ENCODE measurements at regions not wholly inside any gene's neighbourhood (a gene's known extent, or its start where the extent isn't known, plus 50 kb on each side); places are given as distances from the start of the nearest gene placed in this dataset.

- TF ChIP-seq EP300 (IDR thresholded peaks at IDR 0.05) (no peak), POLR2AphosphoS5 (IDR thresholded peaks at IDR 0.05) (no peak), POLR2A (IDR thresholded peaks at IDR 0.05) (no peak), CTCF (IDR thresholded peaks at IDR 0.05) (no peak)
- no peak for ATAC-seq
- Histone ChIP-seq H3K9me3 (no peaks in the 10 kb centered on the region), H3K4me1 (no peaks in the 10 kb centered on the region), H3K4me3 (no peak overlapping the region), H3K27ac (no peak overlapping the region), H3K27me3 (no peaks in the 10 kb centered on the region), H3K36me3 (no peaks in the 10 kb centered on the region)
- WGBS, 2 donors (ENCODE audit: low coverage in 1 of 2): 77 to 79% methylated on average over 6 of the region's 6 CpGs
These were observed 90.9 kb upstream of the LGSN start for GRCh38 chr6:63410435-63411426.

GRCh38 chr6:63415286-63415685 lies 95.5 kb upstream of the LGSN start:
- Histone ChIP-seq H3K9me3 (no peaks in the 10 kb centered on the region), H3K27ac (no peak overlapping the region), H3K27me3 (no peaks in the 10 kb centered on the region), H3K36me3 (no peaks in the 10 kb centered on the region), H3K4me3 (no peak overlapping the region), H3K4me1 (no peaks in the 10 kb centered on the region)
- no peak for TF ChIP-seq POLR2A (IDR thresholded peaks at IDR 0.05)
- TF ChIP-seq CTCF (IDR thresholded peaks at IDR 0.05): no peak
- TF ChIP-seq EP300 (IDR thresholded peaks at IDR 0.05): no peak
- TF ChIP-seq POLR2AphosphoS5 (IDR thresholded peaks at IDR 0.05): no peak
- no peak for ATAC-seq
- 80 to 90% methylated on average over 4 of the region's 4 CpGs for WGBS, 2 donors (ENCODE audit: low coverage in 1 of 2)

GRCh38 chr6:63418741-63419140 lies 99.0 kb upstream of the LGSN start:
- TF ChIP-seq CTCF (IDR thresholded peaks at IDR 0.05): no peak
- TF ChIP-seq POLR2AphosphoS5 (IDR thresholded peaks at IDR 0.05): no peak
- no peak for TF ChIP-seq POLR2A (IDR thresholded peaks at IDR 0.05)
- TF ChIP-seq EP300 (IDR thresholded peaks at IDR 0.05): no peak
- H3K4me3 ChIP-seq: no peak overlapping the region
- H3K9me3 ChIP-seq: peaks cover 0 to 17% (median 0%) of the 10 kb centered on the region in 3 donors
- H3K36me3 ChIP-seq: no peaks in the 10 kb centered on the region
- ATAC-seq: peak; percentile 31
- WGBS, 2 donors (ENCODE audit: low coverage in 1 of 2): no CpG with 5 or more reads among the region's 1 CpG
- H3K27ac ChIP-seq: no peak overlapping the region
- no peaks in the 10 kb centered on the region for H3K4me1 ChIP-seq
- H3K27me3 ChIP-seq: no peaks in the 10 kb centered on the region

GRCh38 chr6:63424636-63425035 lies 104.9 kb upstream of the LGSN start:
- Histone ChIP-seq H3K27me3 (no peaks in the 10 kb centered on the region), H3K4me1 (no peaks in the 10 kb centered on the region), H3K36me3 (no peaks in the 10 kb centered on the region), H3K27ac (no peak overlapping the region), H3K4me3 (no peak overlapping the region), H3K9me3 (peaks cover 0 to 17% (median 0%) of the 10 kb centered on the region in 3 donors)
- WGBS, 2 donors (ENCODE audit: low coverage in 1 of 2): 60 to 75% methylated on average over 1 of the region's 1 CpG
- TF ChIP-seq EP300 (IDR thresholded peaks at IDR 0.05) (no peak), POLR2A (IDR thresholded peaks at IDR 0.05) (no peak), POLR2AphosphoS5 (IDR thresholded peaks at IDR 0.05) (no peak), CTCF (IDR thresholded peaks at IDR 0.05) (no peak)
- ATAC-seq: no peak

- TF ChIP-seq POLR2A (IDR thresholded peaks at IDR 0.05) (no peak), CTCF (IDR thresholded peaks at IDR 0.05) (no peak), EP300 (IDR thresholded peaks at IDR 0.05) (no peak), POLR2AphosphoS5 (IDR thresholded peaks at IDR 0.05) (no peak)
These were observed 105.7 kb upstream of the LGSN start for GRCh38 chr6:63425493-63425892.

More at GRCh38 chr6:63425493-63425892, 105.7 kb upstream of the LGSN start:
- Histone ChIP-seq H3K4me3 (no peak overlapping the region), H3K4me1 (no peaks in the 10 kb centered on the region), H3K9me3 (peaks cover 0 to 17% (median 0%) of the 10 kb centered on the region in 3 donors), H3K36me3 (no peaks in the 10 kb centered on the region), H3K27me3 (no peaks in the 10 kb centered on the region), H3K27ac (no peak overlapping the region)
- 94 to 100% methylated on average over 1 to 2 of the region's 2 CpGs for WGBS, 2 donors (ENCODE audit: low coverage in 1 of 2)
- ATAC-seq: no peak
